ENCODE measurements at regions not wholly inside any gene's neighbourhood (a gene's known extent, or its start where the extent isn't known, plus 50 kb on each side); places are given as distances from the start of the nearest gene placed in this dataset.
"Not testable (repeated sequence)": the region's sequence is repeated elsewhere in the genome, so short reads cannot be mapped to it uniquely, and the experiment has no call there.

DNA sequence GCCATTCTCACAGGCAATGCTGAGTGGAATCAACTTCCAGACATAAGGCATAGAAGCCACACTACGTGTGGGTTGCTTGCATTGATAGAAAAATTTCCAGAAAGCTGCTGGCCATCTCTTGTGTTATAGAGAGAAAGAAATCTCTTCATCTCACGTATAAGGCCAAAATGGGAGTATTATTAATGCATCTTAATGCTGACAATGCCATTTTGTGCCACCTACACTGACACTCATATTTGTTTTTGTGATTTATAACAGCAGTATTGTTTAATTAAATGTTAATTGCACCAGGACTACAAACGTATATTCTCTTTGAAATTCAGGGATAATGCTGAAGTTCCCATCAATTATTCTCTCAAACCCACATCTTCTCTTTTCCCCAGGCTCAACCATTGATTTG, 56.1 kb upstream of the TMEM132D start:
- DNase-seq (ENCODE audit: low read depth in 2 of 2, low spot score in 1 of 2), result no peak

- no peak for DNase-seq (ENCODE audit: low read depth in 2 of 2, low spot score in 1 of 2)
These were observed 57.3 kb upstream of the TMEM132D start for GRCh38 chr12:129961091-129961490.

DNA sequence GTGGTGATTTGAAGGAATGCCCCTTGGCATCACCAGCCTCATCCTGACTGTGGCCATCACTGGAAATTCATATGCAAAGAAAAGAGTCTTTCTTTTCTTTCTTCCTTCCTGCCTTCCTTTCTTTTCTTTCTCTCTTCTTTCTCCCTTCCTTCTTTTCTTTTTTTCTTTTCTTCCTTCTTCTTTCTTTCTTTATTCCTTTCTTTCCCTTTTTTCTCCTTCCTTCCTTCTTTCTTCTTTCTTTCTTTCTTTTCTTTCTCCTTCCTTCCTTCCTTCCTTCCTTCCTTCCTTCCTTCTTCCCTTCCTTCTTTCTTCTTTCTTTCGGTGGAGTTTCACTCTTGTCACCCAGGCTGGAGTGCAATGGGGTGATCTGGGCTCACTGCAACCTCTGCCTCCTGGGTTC, 58.0 kb upstream of the TMEM132D start:
- no peak for DNase-seq (ENCODE audit: low read depth in 2 of 2, low spot score in 1 of 2)

- DNase-seq (ENCODE audit: low read depth in 2 of 2, low spot score in 1 of 2), result no peak
These were observed 60.5 kb upstream of the TMEM132D start for GRCh38 chr12:129964300-129964699.

DNA sequence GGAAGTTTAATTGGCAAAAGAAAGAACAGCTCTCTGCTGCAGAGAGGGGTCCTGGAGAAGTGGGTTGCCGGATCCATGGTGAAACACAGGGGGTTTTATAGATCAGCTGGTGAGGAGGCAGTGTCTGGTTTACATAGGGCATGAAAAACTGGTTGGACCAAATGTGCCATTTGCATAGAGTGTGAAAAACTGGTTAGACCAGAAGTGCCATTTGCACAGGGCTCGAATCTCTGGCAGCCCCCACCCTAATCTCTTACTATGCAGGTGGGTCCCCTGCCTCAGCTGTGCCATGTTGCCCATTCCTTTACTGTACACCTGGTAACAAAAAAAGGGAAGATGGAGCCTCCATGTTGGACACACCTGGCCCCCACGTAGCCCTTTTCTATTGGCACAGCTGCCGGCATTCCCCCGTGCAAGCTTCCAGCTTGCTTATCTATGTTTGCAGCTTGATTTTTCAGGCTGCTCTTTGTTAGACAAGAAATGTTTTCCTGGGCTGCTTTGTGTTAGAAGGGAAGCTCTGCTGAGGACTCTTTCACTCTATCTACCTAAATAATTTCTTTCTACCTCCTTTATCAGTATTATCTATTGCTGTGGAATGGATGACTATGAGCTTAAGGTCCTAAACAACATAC, 61.1 kb upstream of the TMEM132D start:
- no peak for DNase-seq (ENCODE audit: low read depth in 2 of 2, low spot score in 1 of 2)

- no peak for DNase-seq (ENCODE audit: low read depth in 2 of 2, low spot score in 1 of 2)
These were observed 62.5 kb upstream of the TMEM132D start for GRCh38 chr12:129966146-129966995.

GRCh38 chr12:129971721-129972120, 67.9 kb upstream of the TMEM132D start:
- no peak for DNase-seq (ENCODE audit: low read depth in 2 of 2, low spot score in 1 of 2)

DNA sequence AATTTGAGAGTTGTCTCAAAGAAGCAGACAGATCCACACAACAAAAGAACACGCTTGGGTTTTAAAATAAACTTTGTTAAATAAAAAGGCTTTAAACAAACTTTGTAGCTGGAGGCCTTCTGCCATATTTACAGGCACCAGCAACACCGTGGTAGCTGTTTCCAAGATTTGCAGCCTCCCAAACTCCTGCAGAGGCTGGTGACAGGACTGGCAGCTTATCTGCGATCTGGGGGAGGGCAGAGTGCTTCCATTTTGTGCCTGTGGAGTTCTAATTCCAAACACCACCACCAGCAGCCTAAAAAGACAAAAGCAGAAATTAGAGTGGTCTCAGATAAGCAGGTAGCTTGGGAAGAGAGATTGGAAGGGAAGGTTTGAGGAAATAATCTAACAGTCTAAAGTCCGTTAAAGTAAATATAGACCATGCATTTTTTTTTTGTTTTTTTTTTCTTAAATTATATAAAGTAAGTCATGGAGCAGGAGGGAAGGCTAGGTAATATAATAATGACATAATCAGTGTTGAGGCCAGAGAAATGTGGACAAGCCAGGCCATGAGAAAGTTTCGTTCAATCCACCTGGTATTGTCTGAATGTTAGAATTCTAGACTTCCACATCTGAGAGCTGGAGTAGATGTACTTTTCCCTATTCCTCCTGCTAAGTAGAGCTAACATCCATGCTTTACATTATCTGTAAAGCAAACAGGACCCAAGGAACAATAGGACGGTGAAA, 69.6 kb upstream of the TMEM132D start:
- DNase-seq (ENCODE audit: low read depth in 2 of 2, low spot score in 1 of 2), result no peak

GRCh38 chr12:129984106-129984505, 80.3 kb upstream of the TMEM132D start:
- DNase-seq (ENCODE audit: low read depth in 2 of 2, low spot score in 1 of 2), result no peak

GRCh38 chr12:129987841-129988240, 84.0 kb upstream of the TMEM132D start:
- DNase-seq (ENCODE audit: low read depth in 2 of 2, low spot score in 1 of 2), result no peak

DNA sequence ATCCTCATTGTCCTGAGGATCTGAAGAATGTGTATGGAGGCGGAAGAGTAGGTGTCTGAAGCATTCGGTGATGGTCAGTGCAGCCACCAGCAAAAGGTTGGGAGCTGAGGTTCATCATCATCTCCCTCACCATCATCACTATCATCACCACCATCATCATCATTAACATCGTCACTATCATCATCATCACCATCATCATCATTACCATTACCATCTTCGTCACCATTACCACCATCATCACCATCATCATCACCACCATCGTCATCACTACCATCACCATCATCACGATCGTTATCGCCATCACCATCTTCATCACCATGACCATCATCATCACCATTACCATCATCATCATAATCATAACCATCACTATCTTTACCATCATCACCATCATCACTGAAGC, 90.8 kb upstream of the TMEM132D start:
- no peak for DNase-seq (ENCODE audit: low read depth in 2 of 2, low spot score in 1 of 2)

GRCh38 chr12:129997239-129997638, 93.4 kb upstream of the TMEM132D start:
- no peak for DNase-seq (ENCODE audit: low read depth in 2 of 2, low spot score in 1 of 2)

- not testable (repeated sequence) for DNase-seq (ENCODE audit: low read depth in 2 of 2, low spot score in 1 of 2)
These were observed 100.6 kb upstream of the TMEM132D start for GRCh38 chr12:130004310-130004877.

GRCh38 chr12:130007771-130008170, 103.9 kb upstream of the TMEM132D start:
- no peak for DNase-seq (ENCODE audit: low read depth in 2 of 2, low spot score in 1 of 2)

DNA sequence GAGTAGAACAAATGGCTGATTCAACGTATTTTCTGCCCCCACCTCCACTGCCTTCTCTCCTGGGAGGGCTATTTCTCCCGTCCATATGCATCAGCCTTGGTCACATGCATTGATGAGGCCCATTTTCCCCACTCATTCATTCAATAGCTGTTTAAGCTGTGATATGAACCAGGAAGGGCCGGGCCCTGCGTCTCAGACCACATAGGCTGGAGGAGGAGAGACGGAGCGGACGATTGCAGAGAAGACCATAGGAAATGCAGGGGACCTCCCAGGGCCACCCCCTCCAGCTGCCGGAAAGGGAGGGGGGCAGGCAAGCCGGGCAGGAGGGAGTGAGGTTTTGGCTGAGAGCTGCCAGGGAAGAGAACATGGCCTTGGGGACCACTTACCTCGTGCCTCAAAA, 104.4 kb upstream of the TMEM132D start:
- DNase-seq (ENCODE audit: low read depth in 2 of 2, low spot score in 1 of 2), result no peak

DNA sequence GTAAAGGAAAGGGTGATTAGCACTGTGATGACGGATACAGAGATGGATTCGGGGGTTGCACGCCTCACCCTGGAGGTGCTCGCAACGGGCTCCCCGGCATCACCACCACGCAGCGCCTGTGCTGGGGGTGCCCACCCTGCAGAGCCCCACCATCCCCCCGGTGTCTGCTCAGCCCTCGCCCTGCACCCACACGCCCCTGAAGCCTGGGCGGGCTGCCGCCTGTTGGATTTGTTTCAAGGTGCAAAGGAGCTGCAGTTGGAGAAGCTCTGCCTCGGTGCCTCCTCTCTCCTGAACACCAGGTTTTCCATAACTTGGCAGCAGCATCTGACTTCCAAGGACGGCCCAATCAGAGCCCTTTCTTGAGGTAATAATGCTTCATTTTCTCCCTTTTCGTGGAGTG, 106.1 kb upstream of the TMEM132D start:
- no peak for DNase-seq (ENCODE audit: low read depth in 2 of 2, low spot score in 1 of 2)

- DNase-seq (ENCODE audit: low read depth in 2 of 2, low spot score in 1 of 2), result no peak
These were observed 108.0 kb upstream of the TMEM132D start for GRCh38 chr12:130011611-130012385.

DNA sequence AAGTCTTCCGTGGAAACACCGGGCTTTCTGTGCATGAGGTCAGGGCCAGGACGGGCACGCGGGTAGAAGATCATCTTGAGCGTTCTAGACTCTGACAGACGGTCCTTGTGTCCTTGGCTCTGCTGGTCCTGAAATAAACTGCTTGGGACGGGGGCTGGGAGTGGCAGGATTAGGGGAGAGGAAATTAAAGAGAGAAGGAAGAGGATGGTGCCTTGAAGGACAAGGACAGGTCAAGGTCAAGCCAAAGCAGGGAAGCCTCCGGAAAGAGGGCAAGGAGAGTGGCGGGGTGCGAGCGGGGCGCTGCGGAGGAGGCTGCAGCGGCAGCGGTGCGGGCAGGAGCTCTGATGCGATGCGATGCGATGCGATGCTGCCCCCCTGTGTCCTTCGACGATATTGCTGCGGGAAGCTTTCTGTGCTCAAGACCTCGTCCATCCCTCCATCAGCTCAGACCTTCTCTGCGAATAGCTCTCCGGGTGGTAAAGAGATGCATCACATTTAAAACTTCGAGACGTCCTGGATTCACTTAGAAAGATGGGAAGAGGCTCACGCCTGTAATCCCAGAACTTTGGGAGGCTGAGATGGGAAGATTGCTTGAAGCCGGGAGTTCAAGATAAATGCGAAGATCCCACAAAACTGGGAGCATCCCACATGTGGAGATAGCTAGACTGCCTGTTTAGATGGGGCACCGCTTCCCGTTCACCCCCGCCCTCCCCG, 110.1 kb upstream of the TMEM132D start:
- DNase-seq (ENCODE audit: low read depth in 2 of 2, low spot score in 1 of 2), result no peak

DNA sequence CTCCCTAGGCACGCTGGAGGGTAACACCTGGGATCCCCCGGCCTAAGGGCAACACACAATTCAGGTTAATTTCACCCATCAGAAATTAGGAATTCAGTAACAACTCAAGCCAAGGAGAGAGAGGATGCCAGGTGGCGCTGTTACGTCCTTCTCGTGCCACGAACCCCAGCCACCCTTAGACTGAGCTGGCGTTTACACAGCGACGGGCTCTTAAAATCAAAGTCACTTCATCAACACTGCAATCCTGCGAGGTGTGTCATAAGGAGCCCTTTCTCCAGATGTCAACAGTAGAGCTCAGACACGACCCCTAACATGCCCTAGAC, 110.6 kb upstream of the TMEM132D start:
- DNase-seq (ENCODE audit: low read depth in 2 of 2, low spot score in 1 of 2), result no peak

- DNase-seq (ENCODE audit: low read depth in 2 of 2, low spot score in 1 of 2), result no peak
These were observed 112.4 kb upstream of the TMEM132D start for GRCh38 chr12:130016194-130016593.

Measured in stimulated activated CD8-positive, alpha-beta memory T cell treated with anti-CD3 and anti-CD28 coated beads, Interleukin-4, amount 100 ng/mL, for 4 hours (primary cell).